ENCODE measurements at regions not wholly inside any gene's neighbourhood (a gene's known extent, or its start where the extent isn't known, plus 50 kb on each side); places are given as distances from the start of the nearest gene placed in this dataset.

DNA sequence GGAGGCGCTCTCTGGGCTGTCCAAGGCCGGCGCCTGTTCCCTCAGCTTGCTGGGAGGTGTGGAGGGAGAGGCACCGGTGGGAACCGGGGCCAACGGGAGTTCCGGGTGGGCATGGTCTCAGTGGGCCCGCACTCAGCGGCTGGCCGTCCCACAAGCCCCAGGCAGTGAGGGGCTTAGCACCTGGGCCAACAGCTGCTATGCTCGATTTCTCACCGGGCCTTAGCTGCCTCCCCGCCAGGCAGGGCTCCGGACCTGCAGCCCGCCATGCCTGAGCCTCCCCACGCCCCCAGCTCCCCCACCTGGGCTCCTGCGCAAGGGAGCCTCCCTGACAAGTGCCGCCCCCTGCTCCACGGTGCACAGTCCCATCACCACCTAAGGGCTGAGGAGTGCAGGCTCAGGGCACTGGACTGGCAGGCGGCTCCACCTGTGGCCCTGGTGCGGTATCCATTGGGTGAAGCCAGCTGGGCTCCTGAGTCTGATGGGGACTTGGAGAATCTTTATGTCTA is 276.5 kb downstream of the SH2D4B start (continued):
- TF ChIP-seq, protein P1, sequence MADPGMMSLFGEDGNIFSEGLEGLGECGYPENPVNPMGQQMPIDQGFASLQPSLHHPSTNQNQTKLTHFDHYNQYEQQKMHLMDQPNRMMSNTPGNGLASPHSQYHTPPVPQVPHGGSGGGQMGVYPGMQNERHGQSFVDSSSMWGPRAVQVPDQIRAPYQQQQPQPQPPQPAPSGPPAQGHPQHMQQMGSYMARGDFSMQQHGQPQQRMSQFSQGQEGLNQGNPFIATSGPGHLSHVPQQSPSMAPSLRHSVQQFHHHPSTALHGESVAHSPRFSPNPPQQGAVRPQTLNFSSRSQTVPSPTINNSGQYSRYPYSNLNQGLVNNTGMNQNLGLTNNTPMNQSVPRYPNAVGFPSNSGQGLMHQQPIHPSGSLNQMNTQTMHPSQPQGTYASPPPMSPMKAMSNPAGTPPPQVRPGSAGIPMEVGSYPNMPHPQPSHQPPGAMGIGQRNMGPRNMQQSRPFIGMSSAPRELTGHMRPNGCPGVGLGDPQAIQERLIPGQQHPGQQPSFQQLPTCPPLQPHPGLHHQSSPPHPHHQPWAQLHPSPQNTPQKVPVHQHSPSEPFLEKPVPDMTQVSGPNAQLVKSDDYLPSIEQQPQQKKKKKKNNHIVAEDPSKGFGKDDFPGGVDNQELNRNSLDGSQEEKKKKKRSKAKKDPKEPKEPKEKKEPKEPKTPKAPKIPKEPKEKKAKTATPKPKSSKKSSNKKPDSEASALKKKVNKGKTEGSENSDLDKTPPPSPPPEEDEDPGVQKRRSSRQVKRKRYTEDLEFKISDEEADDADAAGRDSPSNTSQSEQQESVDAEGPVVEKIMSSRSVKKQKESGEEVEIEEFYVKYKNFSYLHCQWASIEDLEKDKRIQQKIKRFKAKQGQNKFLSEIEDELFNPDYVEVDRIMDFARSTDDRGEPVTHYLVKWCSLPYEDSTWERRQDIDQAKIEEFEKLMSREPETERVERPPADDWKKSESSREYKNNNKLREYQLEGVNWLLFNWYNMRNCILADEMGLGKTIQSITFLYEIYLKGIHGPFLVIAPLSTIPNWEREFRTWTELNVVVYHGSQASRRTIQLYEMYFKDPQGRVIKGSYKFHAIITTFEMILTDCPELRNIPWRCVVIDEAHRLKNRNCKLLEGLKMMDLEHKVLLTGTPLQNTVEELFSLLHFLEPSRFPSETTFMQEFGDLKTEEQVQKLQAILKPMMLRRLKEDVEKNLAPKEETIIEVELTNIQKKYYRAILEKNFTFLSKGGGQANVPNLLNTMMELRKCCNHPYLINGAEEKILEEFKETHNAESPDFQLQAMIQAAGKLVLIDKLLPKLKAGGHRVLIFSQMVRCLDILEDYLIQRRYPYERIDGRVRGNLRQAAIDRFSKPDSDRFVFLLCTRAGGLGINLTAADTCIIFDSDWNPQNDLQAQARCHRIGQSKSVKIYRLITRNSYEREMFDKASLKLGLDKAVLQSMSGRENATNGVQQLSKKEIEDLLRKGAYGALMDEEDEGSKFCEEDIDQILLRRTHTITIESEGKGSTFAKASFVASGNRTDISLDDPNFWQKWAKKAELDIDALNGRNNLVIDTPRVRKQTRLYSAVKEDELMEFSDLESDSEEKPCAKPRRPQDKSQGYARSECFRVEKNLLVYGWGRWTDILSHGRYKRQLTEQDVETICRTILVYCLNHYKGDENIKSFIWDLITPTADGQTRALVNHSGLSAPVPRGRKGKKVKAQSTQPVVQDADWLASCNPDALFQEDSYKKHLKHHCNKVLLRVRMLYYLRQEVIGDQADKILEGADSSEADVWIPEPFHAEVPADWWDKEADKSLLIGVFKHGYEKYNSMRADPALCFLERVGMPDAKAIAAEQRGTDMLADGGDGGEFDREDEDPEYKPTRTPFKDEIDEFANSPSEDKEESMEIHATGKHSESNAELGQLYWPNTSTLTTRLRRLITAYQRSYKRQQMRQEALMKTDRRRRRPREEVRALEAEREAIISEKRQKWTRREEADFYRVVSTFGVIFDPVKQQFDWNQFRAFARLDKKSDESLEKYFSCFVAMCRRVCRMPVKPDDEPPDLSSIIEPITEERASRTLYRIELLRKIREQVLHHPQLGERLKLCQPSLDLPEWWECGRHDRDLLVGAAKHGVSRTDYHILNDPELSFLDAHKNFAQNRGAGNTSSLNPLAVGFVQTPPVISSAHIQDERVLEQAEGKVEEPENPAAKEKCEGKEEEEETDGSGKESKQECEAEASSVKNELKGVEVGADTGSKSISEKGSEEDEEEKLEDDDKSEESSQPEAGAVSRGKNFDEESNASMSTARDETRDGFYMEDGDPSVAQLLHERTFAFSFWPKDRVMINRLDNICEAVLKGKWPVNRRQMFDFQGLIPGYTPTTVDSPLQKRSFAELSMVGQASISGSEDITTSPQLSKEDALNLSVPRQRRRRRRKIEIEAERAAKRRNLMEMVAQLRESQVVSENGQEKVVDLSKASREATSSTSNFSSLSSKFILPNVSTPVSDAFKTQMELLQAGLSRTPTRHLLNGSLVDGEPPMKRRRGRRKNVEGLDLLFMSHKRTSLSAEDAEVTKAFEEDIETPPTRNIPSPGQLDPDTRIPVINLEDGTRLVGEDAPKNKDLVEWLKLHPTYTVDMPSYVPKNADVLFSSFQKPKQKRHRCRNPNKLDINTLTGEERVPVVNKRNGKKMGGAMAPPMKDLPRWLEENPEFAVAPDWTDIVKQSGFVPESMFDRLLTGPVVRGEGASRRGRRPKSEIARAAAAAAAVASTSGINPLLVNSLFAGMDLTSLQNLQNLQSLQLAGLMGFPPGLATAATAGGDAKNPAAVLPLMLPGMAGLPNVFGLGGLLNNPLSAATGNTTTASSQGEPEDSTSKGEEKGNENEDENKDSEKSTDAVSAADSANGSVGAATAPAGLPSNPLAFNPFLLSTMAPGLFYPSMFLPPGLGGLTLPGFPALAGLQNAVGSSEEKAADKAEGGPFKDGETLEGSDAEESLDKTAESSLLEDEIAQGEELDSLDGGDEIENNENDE (IDR thresholded peaks at IDR 0.05; ENCODE audit: insufficient replicate concordance, low read length), result no peak
- TF ChIP-seq JUN (IDR thresholded peaks at IDR 0.05; ENCODE audit: low read depth, low read length) (no peak), POLR2A (IDR thresholded peaks at IDR 0.05; ENCODE audit: control extremely low read depth in 1 of 2, low read depth in 2 of 2, low read length in 2 of 2) (no peak), EZH2 (IDR thresholded peaks at IDR 0.05; ENCODE audit: low read depth, low read length, severe bottlenecking) (no peak)
